Body of pancreas (tissue), 4 donors: ENCODE measurements at regions not wholly inside any gene's neighbourhood (a gene's known extent, or its start where the extent isn't known, plus 50 kb on each side); places are given as distances from the start of the nearest gene placed in this dataset.

Source experiments
- POLR2A ChIP-seq, 3 donors: fragments of 450-650 bp; IDR thresholded peaks; one replicate each; pipeline ENCODE4 v1.6.1; 2016; ENCODE audit warnings: antibody characterized with exemption in 3 of 3, mild to moderate bottlenecking in 2 of 3
- TF ChIP-seq, protein P1 (sequence below), 7 experiments: fragments of 450-650 bp in 4 of 7; fragments of 200-600 bp in 3 of 7; sonication (generic) in 3 of 7; IDR thresholded peaks; one replicate each; pipeline ENCODE4 v1.5.1; 2016 to 2019; ENCODE audit warnings: antibody characterized with exemption in 7 of 7

GRCh38 chr22:47655930-47656329, 893.5 kb downstream of the TBC1D22A start:
- TF ChIP-seq, protein P1, sequence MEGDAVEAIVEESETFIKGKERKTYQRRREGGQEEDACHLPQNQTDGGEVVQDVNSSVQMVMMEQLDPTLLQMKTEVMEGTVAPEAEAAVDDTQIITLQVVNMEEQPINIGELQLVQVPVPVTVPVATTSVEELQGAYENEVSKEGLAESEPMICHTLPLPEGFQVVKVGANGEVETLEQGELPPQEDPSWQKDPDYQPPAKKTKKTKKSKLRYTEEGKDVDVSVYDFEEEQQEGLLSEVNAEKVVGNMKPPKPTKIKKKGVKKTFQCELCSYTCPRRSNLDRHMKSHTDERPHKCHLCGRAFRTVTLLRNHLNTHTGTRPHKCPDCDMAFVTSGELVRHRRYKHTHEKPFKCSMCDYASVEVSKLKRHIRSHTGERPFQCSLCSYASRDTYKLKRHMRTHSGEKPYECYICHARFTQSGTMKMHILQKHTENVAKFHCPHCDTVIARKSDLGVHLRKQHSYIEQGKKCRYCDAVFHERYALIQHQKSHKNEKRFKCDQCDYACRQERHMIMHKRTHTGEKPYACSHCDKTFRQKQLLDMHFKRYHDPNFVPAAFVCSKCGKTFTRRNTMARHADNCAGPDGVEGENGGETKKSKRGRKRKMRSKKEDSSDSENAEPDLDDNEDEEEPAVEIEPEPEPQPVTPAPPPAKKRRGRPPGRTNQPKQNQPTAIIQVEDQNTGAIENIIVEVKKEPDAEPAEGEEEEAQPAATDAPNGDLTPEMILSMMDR (IDR thresholded peaks at IDR 0.05), result no peak
- TF ChIP-seq POLR2A (IDR thresholded peaks at IDR 0.05), result no peak
